ENCODE measurements at regions not wholly inside any gene's neighbourhood (a gene's known extent, or its start where the extent isn't known, plus 50 kb on each side); places are given as distances from the start of the nearest gene placed in this dataset.
"Not testable (repeated sequence)": the region's sequence is repeated elsewhere in the genome, so short reads cannot be mapped to it uniquely, and the experiment has no call there.

- Histone ChIP-seq H3K4me3 (ENCODE audit: low read length in 3 of 3) (no peak overlapping the region), H3K4me1 (ENCODE audit: control insufficient read depth in 2 of 3, insufficient read depth in 2 of 3, low read depth in 1 of 3, low read length in 3 of 3) (no peaks in the 10 kb centered on the region), H3K27me3 (ENCODE audit: control insufficient read depth, insufficient read depth, low read length) (no peaks in the 10 kb centered on the region), H3K36me3 (ENCODE audit: control insufficient read depth in 2 of 3, insufficient read depth in 3 of 3, low read length in 3 of 3) (no peaks in the 10 kb centered on the region), H3K9ac (ENCODE audit: low read length in 3 of 3) (no peak overlapping the region), H3K27ac (ENCODE audit: low read depth in 2 of 2, low read length in 2 of 2) (no peak overlapping the region), H3K9me3 (ENCODE audit: control insufficient read depth in 2 of 3, insufficient read depth in 1 of 3, low read length in 3 of 3) (peaks cover 0 to 3% (median 2%) of the 10 kb centered on the region in 3 donors)
- intact Hi-C loops (cut with DNase I), result no loop called here
- TF ChIP-seq, protein P1, sequence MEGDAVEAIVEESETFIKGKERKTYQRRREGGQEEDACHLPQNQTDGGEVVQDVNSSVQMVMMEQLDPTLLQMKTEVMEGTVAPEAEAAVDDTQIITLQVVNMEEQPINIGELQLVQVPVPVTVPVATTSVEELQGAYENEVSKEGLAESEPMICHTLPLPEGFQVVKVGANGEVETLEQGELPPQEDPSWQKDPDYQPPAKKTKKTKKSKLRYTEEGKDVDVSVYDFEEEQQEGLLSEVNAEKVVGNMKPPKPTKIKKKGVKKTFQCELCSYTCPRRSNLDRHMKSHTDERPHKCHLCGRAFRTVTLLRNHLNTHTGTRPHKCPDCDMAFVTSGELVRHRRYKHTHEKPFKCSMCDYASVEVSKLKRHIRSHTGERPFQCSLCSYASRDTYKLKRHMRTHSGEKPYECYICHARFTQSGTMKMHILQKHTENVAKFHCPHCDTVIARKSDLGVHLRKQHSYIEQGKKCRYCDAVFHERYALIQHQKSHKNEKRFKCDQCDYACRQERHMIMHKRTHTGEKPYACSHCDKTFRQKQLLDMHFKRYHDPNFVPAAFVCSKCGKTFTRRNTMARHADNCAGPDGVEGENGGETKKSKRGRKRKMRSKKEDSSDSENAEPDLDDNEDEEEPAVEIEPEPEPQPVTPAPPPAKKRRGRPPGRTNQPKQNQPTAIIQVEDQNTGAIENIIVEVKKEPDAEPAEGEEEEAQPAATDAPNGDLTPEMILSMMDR (IDR thresholded peaks at IDR 0.05; ENCODE audit: borderline replicate concordance, extremely low read depth, insufficient read depth), result no peak
- no peak for FAIRE-seq
- DNase-seq, result no peak
Measured at GRCh38 chr20:28562510-28562898, 2695.0 kb upstream of the DEFB115 start.

GRCh38 chr20:28562899-28563521 lies 2694.5 kb upstream of the DEFB115 start:
- not testable (repeated sequence) for DNase-seq; H3K9ac ChIP-seq (ENCODE audit: low read length in 3 of 3); H3K9me3 ChIP-seq (ENCODE audit: control insufficient read depth in 2 of 3, insufficient read depth in 1 of 3, low read length in 3 of 3)

GRCh38 chr20:28564024-28564423 lies 2693.4 kb upstream of the DEFB115 start:
- H3K9ac ChIP-seq (ENCODE audit: low read length in 3 of 3); intact Hi-C loops (cut with DNase I); H3K36me3 ChIP-seq (ENCODE audit: control insufficient read depth in 2 of 3, insufficient read depth in 3 of 3, low read length in 3 of 3); H3K9me3 ChIP-seq (ENCODE audit: control insufficient read depth in 2 of 3, insufficient read depth in 1 of 3, low read length in 3 of 3); FAIRE-seq; H3K4me1 ChIP-seq (ENCODE audit: control insufficient read depth in 2 of 3, insufficient read depth in 2 of 3, low read depth in 1 of 3, low read length in 3 of 3); H3K4me3 ChIP-seq (ENCODE audit: low read length in 3 of 3); H3K27ac ChIP-seq (ENCODE audit: low read depth in 2 of 2, low read length in 2 of 2); H3K27me3 ChIP-seq (ENCODE audit: control insufficient read depth, insufficient read depth, low read length): not testable (repeated sequence)
- DNase-seq, result peak in 1 of 5 donors; percentile 58

More at GRCh38 chr20:28562899-28563521, 2694.5 kb upstream of the DEFB115 start:
- H3K4me3 ChIP-seq (ENCODE audit: low read length in 3 of 3); intact Hi-C loops (cut with DNase I); H3K4me1 ChIP-seq (ENCODE audit: control insufficient read depth in 2 of 3, insufficient read depth in 2 of 3, low read depth in 1 of 3, low read length in 3 of 3); H3K27ac ChIP-seq (ENCODE audit: low read depth in 2 of 2, low read length in 2 of 2); H3K27me3 ChIP-seq (ENCODE audit: control insufficient read depth, insufficient read depth, low read length); H3K36me3 ChIP-seq (ENCODE audit: control insufficient read depth in 2 of 3, insufficient read depth in 3 of 3, low read length in 3 of 3); FAIRE-seq: not testable (repeated sequence)

GRCh38 chr20:28564688-28565463 lies 2692.6 kb upstream of the DEFB115 start:
- FAIRE-seq; H3K27ac ChIP-seq (ENCODE audit: low read depth in 2 of 2, low read length in 2 of 2); H3K4me3 ChIP-seq (ENCODE audit: low read length in 3 of 3); H3K4me1 ChIP-seq (ENCODE audit: control insufficient read depth in 2 of 3, insufficient read depth in 2 of 3, low read depth in 1 of 3, low read length in 3 of 3); H3K9me3 ChIP-seq (ENCODE audit: control insufficient read depth in 2 of 3, insufficient read depth in 1 of 3, low read length in 3 of 3); H3K27me3 ChIP-seq (ENCODE audit: control insufficient read depth, insufficient read depth, low read length); DNase-seq; H3K9ac ChIP-seq (ENCODE audit: low read length in 3 of 3); intact Hi-C loops (cut with DNase I); H3K36me3 ChIP-seq (ENCODE audit: control insufficient read depth in 2 of 3, insufficient read depth in 3 of 3, low read length in 3 of 3): not testable (repeated sequence)

- FAIRE-seq; intact Hi-C loops (cut with DNase I); H3K27ac ChIP-seq (ENCODE audit: low read depth in 2 of 2, low read length in 2 of 2): not testable (repeated sequence)
Measured at GRCh38 chr20:28575991-28576390, 2681.5 kb upstream of the DEFB115 start.

GRCh38 chr20:28591680-28592079 lies 2665.8 kb upstream of the DEFB115 start:
- intact Hi-C loops (cut with DNase I); H3K4me1 ChIP-seq (ENCODE audit: control insufficient read depth in 2 of 3, insufficient read depth in 2 of 3, low read depth in 1 of 3, low read length in 3 of 3); H3K9ac ChIP-seq (ENCODE audit: low read length in 3 of 3); H3K36me3 ChIP-seq (ENCODE audit: control insufficient read depth in 2 of 3, insufficient read depth in 3 of 3, low read length in 3 of 3); FAIRE-seq; H3K27ac ChIP-seq (ENCODE audit: low read depth in 2 of 2, low read length in 2 of 2); H3K27me3 ChIP-seq (ENCODE audit: control insufficient read depth, insufficient read depth, low read length); H3K9me3 ChIP-seq (ENCODE audit: control insufficient read depth in 2 of 3, insufficient read depth in 1 of 3, low read length in 3 of 3); DNase-seq; H3K4me3 ChIP-seq (ENCODE audit: low read length in 3 of 3): not testable (repeated sequence)

More at GRCh38 chr20:28575991-28576390, 2681.5 kb upstream of the DEFB115 start:
- H3K4me3 ChIP-seq (ENCODE audit: low read length in 3 of 3); H3K36me3 ChIP-seq (ENCODE audit: control insufficient read depth in 2 of 3, insufficient read depth in 3 of 3, low read length in 3 of 3); H3K4me1 ChIP-seq (ENCODE audit: control insufficient read depth in 2 of 3, insufficient read depth in 2 of 3, low read depth in 1 of 3, low read length in 3 of 3); DNase-seq; H3K9me3 ChIP-seq (ENCODE audit: control insufficient read depth in 2 of 3, insufficient read depth in 1 of 3, low read length in 3 of 3); H3K9ac ChIP-seq (ENCODE audit: low read length in 3 of 3); H3K27me3 ChIP-seq (ENCODE audit: control insufficient read depth, insufficient read depth, low read length): not testable (repeated sequence)

- DNase-seq; FAIRE-seq; H3K27ac ChIP-seq (ENCODE audit: low read depth in 2 of 2, low read length in 2 of 2); H3K4me3 ChIP-seq (ENCODE audit: low read length in 3 of 3); intact Hi-C loops (cut with DNase I); H3K27me3 ChIP-seq (ENCODE audit: control insufficient read depth, insufficient read depth, low read length); H3K9ac ChIP-seq (ENCODE audit: low read length in 3 of 3); H3K9me3 ChIP-seq (ENCODE audit: control insufficient read depth in 2 of 3, insufficient read depth in 1 of 3, low read length in 3 of 3); H3K4me1 ChIP-seq (ENCODE audit: control insufficient read depth in 2 of 3, insufficient read depth in 2 of 3, low read depth in 1 of 3, low read length in 3 of 3); H3K36me3 ChIP-seq (ENCODE audit: control insufficient read depth in 2 of 3, insufficient read depth in 3 of 3, low read length in 3 of 3): not testable (repeated sequence)
Measured at GRCh38 chr20:28593383-28593782, 2664.1 kb upstream of the DEFB115 start.
